ENCODE measurements at regions not wholly inside any gene's neighbourhood (a gene's known extent, or its start where the extent isn't known, plus 50 kb on each side); places are given as distances from the start of the nearest gene placed in this dataset.

DNA sequence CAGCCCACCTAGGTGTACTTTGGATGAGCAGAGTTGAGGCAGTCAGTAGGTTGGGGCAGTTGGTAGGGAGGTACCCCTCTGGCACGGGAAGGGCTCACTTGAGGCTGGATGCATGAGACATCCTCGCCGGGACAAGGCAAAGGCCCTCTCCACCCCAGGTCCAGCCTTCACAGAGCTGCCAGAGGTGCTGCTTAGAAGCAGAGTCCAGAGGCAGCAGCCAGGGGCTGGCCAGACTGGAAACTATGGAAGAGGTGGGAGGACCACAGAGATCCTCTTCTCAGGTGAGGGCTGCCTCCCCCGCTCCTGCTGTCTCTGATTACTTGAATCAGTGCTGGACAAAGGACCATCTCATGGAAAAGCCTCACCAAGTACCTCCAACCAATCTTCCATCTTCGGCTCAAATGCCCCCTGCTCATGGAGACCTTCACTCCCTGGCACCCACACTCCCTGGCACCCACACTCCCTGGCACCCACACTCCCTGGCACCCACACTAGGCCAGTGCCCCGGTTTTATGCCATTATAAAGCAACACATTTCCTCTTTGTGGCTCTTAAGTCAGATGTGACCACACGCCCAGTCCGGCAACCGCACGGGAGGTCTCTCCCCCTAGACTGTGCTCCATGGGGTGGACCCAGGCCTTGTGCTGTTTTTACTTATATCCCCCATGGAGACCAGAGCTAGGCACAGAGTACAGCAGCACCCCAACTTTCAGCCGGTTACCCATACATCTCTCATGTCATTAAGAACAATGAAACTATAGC is 100.1 kb downstream of the YTHDF1 start:
- no peak for DNase-seq

DNA sequence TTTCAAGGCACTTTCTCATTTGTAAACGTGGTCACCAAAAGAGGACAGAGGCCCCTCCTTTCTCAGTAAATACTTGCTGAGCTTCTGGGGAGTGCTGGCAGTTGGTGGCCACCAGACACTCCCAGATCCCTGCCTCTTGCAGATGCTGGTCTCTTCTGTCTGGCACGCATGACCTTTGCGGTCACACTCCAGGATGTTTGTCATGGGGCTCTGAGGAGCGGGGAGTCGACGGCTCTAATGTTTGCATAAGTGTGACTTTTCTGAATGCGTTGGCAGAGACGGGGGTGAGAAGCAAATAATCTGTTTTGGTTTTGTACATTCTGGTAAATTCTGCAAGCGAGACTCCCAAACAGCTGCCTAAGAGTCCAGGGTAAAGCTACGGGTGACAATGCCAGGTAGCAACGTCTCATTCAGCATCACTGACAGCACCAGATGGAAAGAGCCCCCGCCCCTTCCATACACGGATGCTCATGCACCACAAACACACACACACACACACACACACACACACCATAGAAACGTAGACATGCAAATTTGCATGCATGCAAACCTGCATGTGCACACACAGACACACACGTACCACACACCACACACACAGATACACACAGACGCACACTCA is 101.1 kb downstream of the YTHDF1 start:
- DNase-seq, result no peak

DNA sequence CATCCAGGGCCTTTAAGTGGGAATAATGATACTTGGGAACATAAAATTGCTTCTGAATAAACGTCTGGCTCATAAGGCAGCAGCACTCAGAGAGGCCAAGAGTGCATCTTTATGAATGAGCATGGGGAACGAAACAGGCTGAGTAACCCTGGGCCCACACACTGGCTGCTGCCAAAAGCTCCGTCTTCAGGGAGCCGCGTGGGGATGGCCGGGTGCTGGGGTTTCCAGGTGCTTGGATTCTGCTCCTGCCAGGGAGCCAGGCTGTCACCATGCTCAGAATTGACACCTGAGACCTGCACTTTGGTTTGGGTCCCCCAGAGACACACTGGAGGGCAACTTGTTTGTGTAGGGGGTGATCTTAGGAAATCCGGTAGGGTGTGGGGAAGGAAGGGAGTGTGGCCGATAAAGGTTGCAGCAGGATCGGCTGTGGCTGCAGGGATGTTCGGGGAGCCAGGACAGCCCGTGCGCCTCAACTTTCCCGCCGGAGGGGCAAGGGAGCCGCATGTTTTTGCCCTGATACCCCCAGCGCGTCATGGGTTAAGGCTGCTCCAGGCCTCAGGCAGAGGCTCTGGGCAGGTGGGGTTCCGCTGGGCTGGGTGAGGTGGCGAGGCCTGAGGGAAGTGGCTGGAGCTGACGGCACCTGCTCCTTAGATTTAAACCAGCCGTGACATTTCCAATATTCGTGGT is 101.8 kb downstream of the YTHDF1 start:
- no peak for DNase-seq

DNA sequence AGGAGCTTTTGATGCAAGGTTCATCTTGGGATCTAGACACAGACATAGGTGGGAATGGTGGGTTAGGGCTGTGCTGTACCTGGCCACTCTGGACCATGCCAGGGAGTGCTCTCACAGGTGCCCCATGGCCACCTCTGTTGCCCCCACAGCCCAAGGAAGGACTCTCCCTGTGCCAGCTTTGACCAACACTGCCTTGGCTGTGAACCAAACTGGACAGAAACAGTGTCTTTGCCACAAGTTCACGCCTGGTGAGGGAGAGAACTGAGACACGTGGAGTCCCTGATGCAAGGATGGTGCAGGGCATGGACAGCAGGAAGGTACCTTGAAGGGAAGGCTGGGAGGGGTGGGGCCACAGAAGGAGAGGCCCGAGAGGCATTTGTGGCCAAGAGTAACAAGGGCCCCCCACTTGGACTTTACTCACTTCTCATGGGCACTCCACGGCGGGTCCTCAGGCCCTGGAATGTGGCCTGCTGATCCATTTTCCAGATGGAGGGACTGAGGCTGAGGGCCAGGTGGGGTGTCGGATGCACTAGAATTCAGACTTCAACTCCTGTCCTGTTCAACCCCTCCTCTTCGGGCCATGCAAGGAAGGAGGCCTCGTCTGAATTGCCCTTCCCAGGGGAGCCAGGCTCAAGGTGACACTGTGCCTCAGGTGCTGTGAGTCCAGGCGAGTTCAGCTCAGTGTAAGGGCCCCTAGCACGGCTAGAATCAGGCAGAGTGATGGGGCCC is 103.3 kb downstream of the YTHDF1 start:
- no peak for DNase-seq

DNA sequence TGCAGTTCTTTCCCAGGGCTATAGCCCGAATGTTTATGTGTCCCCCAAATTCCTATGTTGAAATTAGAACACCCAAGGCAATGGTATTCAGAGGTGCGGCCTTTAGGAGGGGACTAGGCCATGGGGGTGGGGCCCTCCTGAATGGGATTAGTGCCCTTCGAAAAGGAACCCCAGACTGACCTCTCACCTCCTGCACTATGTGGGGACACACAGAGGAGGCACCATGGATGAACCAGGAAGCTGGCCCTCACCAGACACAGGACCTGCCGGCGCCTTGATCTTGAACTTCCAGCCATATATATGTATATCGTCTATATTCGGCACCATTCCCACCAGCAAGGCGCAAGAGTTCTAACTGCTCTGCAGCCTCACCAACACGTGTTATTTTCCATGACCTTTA is 101.5 kb upstream of the BHLHE23 start:
- no peak for DNase-seq

DNA sequence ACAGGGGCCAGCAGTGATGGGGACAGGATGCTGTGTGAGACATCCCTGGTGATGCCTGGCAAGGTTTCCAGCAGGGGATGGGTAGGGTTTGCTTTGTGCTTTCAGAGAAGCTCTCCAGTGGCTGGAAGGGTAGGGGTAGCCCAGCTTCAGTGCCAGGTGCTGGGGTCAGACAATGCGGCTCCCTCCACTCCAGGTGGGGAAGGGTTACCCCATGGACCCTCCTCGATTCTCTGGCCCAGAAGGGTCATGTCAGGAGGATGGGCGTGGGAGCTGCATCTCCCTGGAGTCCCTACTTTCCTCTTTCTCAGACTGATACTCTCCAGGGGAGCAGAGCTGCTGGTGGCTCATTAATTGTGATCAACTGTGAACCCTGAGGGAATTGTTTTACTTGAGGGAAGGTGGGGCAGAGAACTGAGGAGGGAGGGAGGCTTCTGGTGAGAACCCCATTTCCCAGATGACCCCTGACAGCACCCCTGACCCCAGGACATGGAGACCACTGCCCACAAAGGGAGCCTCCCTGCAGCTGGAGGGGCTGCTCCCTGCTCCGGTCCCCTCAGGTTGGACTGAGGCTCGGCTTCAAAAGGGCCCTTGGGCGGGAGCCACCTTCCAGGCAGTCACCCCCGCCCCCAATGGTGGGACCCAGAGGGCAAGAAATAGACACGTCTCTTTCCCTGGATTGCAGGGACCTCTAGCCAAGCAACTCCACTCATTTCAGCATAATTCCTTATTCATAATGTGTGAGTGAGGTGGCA is 100.9 kb upstream of the BHLHE23 start:
- DNase-seq, result no peak

DNA sequence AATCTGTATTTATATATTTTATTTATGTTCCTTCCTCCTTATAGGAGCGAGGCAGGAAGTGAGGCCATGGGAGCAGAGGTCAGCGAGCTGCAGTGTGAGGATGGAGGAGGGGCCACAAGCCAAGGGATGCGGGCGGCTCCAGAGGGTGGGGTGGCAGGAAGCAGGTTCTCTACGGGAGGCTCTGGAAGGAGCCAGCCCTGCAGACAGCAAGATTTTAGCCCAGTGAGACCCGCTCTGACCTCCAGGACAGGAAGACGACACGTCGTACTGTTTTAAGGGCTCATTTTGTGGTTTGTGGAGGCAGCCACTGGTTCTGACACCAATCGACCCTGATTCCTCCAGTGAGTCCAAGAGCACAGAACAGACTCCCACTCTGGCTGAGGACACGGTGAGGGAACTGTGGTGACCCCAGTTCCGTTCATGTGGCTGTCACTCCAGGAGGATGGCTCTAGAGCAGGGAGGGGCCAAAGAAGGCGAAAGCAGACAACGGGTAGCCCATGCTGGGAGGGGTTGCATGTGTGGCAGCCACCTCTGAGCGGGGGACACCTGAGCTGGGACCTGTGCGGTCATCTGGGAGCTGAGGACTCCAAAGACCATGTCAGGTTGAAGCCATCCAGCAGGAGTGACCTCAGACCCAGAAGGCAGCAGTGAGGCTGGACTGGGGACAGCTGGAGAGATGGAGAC is 100.1 kb upstream of the BHLHE23 start:
- no peak for DNase-seq

DNA sequence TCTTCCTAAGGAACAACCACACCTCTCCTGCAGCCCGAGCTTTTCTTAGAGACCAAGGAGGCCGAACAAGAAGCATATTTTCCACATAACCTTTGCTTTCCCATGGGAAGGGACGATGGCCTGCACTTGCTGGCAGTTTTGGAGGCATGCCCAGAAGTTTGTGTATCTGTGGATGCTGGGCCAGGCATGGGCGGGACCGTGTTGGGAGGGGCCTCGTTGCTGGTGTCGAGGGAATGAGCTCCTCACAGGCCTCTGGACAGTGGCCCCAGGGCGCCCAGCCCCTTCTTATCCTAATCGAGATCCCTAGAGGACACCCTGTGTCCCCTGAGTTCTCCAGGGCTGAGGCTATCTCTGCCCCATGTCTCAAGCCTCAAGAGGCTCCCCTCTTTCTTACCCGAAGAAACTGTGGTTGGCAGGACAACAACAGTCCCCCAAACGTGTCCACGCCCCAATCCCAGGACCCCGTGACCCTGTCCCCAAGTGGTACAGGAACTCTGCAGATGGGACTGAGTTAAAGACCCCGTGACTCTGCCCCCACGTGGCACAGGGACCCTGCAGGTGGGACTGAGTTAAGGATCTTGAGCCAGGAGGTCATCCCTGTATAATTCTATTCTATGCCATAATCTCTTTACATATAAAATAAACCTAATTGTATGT is 99.5 kb upstream of the BHLHE23 start:
- no peak for DNase-seq

DNA sequence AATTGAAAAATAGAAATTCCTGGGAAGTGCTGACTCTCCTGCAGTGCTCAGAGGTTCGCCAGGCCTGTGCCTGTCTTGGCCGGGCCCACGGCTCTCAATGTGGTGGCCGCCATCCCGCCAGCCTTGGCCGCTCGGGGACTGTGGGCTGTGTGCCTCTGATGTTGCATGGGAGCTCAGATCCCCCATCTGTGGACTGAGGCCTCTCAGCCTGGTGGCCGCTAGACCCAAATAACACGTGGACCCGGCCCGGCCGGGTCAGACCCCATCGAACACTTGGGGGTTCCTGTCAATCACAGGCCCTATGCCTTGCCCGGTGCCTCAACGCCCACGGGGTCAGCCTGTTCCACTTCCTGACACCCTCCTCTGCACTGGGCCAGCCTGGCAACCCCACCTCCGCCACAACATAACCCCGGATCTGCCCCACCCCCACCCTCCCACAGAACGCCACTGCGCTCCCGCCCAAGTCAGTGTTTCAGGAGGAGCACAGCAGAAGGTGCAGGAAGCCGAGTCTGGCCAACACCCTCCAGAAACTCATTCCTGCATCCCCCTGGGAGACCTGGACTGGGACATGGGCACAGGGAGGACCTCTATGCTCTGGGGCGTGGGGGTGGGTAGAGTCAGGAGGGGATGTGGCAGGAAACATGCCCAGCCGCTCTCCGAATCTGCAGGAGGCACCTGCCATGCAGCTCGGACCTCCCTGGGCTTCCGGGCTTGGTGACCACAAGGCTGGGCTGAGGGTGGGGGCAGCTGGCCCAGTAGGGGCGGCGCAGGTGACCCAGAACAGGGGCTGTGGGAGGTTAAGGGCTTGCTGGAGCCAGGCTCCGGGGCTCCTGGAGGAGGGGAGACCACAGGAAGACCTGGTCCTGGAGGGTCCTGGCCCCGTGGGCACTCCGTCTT is 98.7 kb upstream of the BHLHE23 start:
- DNase-seq, result no peak

DNA sequence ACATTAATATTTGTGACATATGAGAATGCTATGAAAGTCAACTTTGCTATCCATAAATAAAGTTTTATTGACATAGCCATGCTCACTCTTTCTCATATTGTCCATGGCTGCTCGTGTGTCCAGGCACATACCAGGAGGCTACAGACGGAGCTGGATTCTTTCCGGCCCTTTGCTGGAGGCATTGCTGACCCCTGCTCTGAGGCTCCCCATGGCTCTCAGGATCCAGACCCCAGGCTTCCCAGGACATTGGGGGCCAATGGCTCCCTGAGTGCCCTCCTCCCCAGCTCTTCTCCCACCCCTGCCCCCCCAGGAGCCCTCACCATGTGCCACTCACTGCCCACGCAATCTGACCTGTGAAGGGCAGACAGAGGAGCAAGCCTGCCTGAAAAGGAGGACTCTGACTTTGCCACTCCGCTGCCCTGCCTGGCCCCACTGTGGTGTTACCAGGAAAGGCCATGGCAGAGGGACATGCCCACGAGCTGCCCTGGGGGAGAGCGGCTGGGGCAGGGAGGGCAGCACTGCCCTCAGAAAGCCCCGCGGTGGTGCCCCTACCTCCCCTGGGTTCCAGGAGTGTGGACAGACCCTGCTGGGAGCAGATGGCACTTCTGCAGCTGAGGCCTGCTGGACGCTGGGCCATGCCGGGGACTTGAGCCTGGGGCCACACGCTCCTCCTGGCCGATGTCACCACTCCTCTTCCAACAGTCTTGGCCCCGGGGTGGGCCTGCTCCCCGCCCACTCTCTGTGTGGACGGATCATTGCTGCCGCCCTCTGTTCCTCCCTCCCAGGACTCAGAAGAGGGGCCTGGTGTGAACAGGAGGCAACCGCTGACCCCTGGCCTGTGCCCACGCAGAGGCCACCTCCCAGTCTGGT is 97.8 kb upstream of the BHLHE23 start:
- no peak for DNase-seq

DNA sequence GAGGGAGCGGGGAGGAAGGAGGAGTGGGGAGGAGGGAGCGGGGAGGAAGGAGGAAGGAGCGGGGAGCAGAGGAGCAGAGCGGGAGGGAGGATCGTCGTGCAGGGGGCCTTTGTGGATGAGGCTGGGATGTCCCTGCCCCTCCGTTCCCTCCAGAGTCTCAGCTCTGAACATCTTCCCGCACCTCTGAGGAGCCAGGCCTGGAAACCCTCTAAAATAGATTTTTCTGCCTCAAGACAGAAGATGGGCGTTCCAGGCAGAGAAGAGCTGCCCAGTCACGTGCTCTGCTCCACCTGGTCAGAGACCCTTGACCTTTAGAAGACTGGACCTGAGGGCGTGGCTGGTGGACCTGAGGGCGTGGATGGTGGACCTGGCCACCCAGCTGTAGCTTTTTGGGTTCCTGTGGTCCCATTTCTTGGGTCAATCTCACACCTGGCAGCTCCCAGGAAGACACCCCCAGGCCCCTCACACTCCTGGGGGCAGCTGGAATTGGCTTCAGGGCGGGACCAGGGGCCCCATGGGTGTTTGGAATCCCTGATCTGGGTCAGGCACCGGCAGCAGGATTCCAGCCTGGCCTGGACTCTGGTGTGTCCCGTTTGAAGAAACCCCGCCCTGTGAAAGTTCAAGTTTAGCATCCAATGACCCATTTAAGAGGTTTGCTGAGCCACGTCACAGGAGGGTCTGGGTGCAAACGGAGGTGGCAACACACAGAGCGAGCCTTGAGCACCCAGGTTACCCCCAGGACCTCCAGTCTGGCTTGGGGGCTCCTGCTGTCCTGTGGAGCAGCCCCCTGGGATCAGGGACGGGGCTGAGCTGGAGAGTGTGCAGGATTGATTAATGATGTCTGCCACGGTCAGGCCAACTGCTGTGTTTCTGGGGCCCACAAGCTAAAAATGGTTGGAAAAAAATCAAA is 96.9 kb upstream of the BHLHE23 start:
- DNase-seq, result no peak

DNA sequence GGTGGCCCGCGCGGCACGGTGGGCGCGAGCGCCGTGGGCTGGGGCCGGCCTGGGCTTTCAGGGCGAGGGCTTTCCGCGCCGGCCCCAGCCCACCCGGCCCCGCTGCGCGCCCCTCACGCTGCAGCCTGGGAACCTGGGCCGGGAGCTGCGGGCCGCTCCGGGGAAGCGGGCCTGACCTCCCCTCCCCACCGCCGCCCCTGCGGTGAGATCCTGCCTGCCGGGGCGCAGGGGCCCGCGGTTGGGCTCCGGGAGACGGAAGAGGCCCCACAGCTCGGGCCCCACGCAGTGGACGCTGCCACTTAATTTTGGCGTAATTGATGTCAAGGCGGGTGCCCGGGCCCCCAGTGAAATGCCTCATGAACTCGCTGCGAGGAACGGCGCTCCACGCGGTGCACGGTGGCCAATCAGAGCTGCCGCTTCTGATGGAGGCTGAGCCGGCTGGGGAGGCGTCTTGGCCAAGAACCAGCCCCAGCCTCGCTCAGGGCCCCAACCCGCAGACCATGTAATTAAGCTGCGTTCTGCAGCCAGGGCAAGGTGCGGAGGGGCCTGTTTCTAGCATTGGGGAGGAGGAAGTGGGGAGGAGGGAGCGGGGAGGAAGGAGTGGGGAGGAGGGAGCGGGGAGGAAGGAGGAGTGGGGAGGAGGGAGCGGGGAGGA is 96.1 kb upstream of the BHLHE23 start:
- DNase-seq, result no peak

DNA sequence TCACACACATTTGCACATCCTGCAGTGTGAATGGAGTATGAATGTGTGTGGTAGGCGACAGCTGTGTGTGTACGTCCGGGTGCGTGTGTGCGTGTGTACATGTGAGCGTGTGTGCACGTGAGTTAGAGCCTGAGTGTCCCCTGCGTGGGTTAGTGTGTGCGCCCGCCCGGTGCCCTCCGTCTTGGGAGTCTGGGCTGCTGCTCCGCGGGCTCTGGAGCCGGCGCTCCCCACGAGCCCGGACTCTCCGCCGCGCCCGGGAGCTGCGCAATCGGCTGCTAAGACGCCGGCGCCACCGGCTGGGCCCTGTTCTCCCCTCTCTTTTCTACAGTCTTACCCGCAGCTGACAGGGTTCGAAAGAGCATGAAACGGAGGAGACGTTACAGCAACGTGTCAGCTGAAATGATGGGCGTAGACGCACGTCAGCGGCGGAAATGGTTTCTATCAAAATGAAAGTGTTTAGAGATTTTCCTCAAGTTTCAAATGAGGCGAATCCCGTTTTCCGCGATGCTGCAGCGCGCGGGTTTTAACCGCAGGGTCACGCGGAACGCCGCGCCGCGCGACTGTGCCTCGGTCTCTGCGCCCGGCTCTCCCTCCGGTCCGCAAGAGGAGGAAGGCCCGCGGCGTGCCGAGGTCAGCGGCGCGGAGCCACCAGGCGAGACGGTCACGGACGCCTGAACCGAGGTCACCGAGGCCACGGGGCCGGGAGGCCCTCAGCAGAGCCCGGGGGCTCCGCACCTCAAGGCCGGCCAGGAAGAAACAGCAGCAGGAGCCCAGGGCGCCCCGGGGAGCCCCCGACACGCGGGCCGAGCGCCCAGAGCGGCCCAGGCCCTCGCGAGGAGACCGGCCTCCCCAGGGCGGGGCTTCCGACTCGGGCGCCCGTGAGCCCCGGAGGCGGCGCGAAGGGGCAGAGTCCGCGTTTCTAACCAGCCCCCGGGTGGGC is 95.3 kb upstream of the BHLHE23 start:
- no peak for DNase-seq

DNA sequence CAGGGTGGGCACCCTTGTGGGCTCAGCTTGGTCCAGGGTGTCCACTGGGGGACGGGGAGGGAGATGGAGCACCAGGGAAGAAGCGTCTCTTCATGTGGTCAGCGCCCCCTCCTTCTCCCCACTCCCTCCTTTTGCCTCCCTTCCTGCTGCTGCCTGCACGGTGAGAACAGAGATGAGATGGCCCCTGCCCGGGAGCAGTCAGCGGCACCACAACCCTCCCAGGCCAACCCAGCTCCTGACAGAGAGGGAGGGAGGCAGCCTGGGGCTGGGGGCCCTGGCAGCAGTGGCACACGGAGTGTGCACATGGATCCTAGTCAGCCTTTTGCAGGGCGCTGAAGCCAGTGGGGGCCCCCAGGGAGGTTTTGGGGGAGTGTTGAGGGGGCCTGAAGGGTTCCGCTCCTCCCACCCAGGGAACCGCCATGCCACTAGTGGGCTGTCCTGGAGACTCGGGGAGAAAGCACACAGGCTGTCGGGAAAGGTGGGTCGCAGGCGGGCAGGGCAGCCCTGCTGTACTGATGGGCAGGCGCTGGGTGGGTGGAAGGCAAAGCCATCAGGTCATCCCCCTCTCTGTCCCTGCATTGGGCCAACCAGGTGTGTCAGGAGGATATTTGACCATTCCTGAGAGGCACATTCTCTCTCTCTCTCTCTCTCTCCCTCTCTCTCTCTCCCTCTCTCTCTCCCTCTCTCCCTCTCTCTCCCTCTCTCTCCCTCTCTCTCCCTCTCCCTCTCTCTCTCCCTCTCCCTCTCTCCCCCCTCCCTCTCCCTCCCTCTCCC is 94.3 kb upstream of the BHLHE23 start:
- no peak for DNase-seq

DNA sequence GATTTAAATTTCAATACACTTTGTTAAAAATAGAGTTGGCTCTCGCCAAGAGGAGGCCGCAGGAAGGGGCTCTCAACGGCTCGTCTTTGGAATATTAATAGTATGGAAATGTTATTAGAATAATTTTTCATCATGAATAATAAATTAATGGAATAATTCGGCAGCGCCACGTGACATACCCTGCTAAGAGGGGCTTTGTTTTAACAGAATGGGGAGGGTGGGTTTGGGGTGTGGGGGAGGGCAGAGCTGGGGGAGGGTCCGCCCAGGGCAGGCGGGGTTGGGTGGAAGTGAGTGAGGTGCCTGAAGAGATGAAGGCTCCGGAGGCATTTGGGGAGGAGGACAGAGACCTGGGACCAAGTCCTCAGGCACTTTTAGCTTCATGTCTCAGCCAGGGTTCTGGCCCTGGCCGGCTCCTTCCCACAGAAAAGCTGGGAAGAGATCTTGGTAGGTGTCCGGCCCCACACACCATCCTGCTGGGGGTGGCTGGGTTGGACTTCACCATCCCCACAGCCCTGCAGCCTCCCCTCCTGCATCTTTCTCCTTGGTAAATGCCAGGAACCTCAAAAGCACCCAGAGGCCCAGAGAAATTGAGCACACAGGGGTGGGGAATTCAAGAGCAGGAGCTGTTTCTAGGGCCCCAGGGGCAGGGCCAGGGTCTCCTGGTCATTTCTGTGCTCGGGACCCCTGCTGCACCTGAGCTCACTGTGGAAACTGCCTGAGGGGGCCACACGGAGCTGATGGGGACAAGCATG is 93.6 kb upstream of the BHLHE23 start:
- no peak for DNase-seq
